ENCODE measurements at regions not wholly inside any gene's neighbourhood (a gene's known extent, or its start where the extent isn't known, plus 50 kb on each side); places are given as distances from the start of the nearest gene placed in this dataset.

GRCh38 chr5:8288334-8288733, 419.4 kb downstream of the MTRR start:
- TF ChIP-seq CTCF (conservative IDR thresholded peaks at IDR 0.05; ENCODE audit: control insufficient read depth, insufficient read depth, low read depth, low read length) = no peak
- no peak for DNase-seq (ENCODE audit: low read depth)
- H3K4me3 ChIP-seq (ENCODE audit: control insufficient read depth, low read depth, low read length) = no peak overlapping the region

GRCh38 chr5:8288897-8289516, 420.1 kb downstream of the MTRR start:
- DNase-seq (ENCODE audit: low read depth) = no peak
- no peak overlapping the region for H3K4me3 ChIP-seq (ENCODE audit: control insufficient read depth, low read depth, low read length)
- TF ChIP-seq CTCF (conservative IDR thresholded peaks at IDR 0.05; ENCODE audit: control insufficient read depth, insufficient read depth, low read depth, low read length) = no peak

- no peak for TF ChIP-seq CTCF (conservative IDR thresholded peaks at IDR 0.05; ENCODE audit: control insufficient read depth, insufficient read depth, low read depth, low read length)
- no peak for DNase-seq (ENCODE audit: low read depth)
- no peak overlapping the region for H3K4me3 ChIP-seq (ENCODE audit: control insufficient read depth, low read depth, low read length)
Measured at GRCh38 chr5:8289779-8290178, 420.8 kb downstream of the MTRR start.

- H3K4me3 ChIP-seq (ENCODE audit: control insufficient read depth, low read depth, low read length) = no peak overlapping the region
- DNase-seq (ENCODE audit: low read depth) = no peak
- no peak for TF ChIP-seq CTCF (conservative IDR thresholded peaks at IDR 0.05; ENCODE audit: control insufficient read depth, insufficient read depth, low read depth, low read length)
Measured at GRCh38 chr5:8290721-8291120, 421.8 kb downstream of the MTRR start.

- no peak for DNase-seq (ENCODE audit: low read depth)
- no peak for TF ChIP-seq CTCF (conservative IDR thresholded peaks at IDR 0.05; ENCODE audit: control insufficient read depth, insufficient read depth, low read depth, low read length)
- no peak overlapping the region for H3K4me3 ChIP-seq (ENCODE audit: control insufficient read depth, low read depth, low read length)
Measured at GRCh38 chr5:8291641-8292040, 422.7 kb downstream of the MTRR start.

- H3K4me3 ChIP-seq (ENCODE audit: control insufficient read depth, low read depth, low read length) = no peak overlapping the region
- DNase-seq (ENCODE audit: low read depth) = no peak
- TF ChIP-seq CTCF (conservative IDR thresholded peaks at IDR 0.05; ENCODE audit: control insufficient read depth, insufficient read depth, low read depth, low read length) = no peak
Measured at GRCh38 chr5:8295141-8295540, 426.2 kb downstream of the MTRR start.

- TF ChIP-seq CTCF (conservative IDR thresholded peaks at IDR 0.05; ENCODE audit: control insufficient read depth, insufficient read depth, low read depth, low read length) = no peak
- no peak overlapping the region for H3K4me3 ChIP-seq (ENCODE audit: control insufficient read depth, low read depth, low read length)
- DNase-seq (ENCODE audit: low read depth) = no peak
Measured at GRCh38 chr5:8299716-8300115, 430.8 kb downstream of the MTRR start.

All from fibroblast of mammary gland (primary cell).